Endothelial cell of umbilical vein (primary cell): ENCODE measurements at regions not wholly inside any gene's neighbourhood (a gene's known extent, or its start where the extent isn't known, plus 50 kb on each side); places are given as distances from the start of the nearest gene placed in this dataset.

Source experiments
- BruUV-seq: library from RNA; stranded (reverse); fragments of 400-500 nt; replicated peaks from 2 replicates; lab custom pipeline; 2021; lab: Mats Ljungman, UMichigan
- CTCF ChIA-PET: fragments of 300-600, 350-600 bp; sonication (Branson Sonifier 250); formaldehyde crosslinking; loops from one replicate; lab custom pipeline; 2021; ENCODE audit warnings: antibody characterized with exemption, inconsistent platforms; lab: Charles Lee
- POLR2A ChIA-PET: fragments of 300-600, 350-600 bp; sonication (Branson Sonifier 250); formaldehyde crosslinking; loops from one replicate; lab custom pipeline; 2021; ENCODE audit warnings: antibody characterized with exemption, inconsistent platforms; lab: Charles Lee
- DNase-seq: peaks from one replicate; pipeline ENCODE4 v3.0.0-alpha.2; 2011; ENCODE audit warnings: low read depth, low spot score
- FAIRE-seq: peaks from 2 replicates; lab custom pipeline; 2011; peaks lifted over from hg19 to GRCh38; lab: Jason Lieb, UNC
- H2AFZ ChIP-seq: 2 replicates; pipeline ENCODE4 v1.6.0; 2012; ENCODE audit warnings: low read depth, low read length, control low read depth, inconsistent platforms
- H3K27ac ChIP-seq: 2 replicates; pipeline ENCODE4 v1.5.1; 2011; ENCODE audit warnings: low read depth, mild to moderate bottlenecking, control low read depth, low read length, moderate library complexity; ENCODE audit not compliant: insufficient read depth
- H3K27me3 ChIP-seq, 2 experiments: 2 replicates each; pipeline versions ENCODE4 v1.6.0 to v1.6.1; 2011; ENCODE audit warnings: low read length in 2 of 2, mixed read lengths in 1 of 2; ENCODE audit not compliant: control insufficient read depth in 2 of 2, insufficient read depth in 2 of 2
- H3K36me3 ChIP-seq, 2 experiments: 2 replicates in 1 of 2; 3 replicates in 1 of 2; pipeline ENCODE4 v1.5.1; 2011; ENCODE audit warnings: low read length in 2 of 2, mild to moderate bottlenecking in 1 of 2, moderate library complexity in 1 of 2; ENCODE audit not compliant: control insufficient read depth in 2 of 2, insufficient read depth in 2 of 2; ENCODE audit errors: extremely low read depth in 1 of 2
- H3K4me1 ChIP-seq: 3 replicates; pipeline ENCODE4 v1.5.1; 2011; ENCODE audit warnings: mild to moderate bottlenecking, low read length; ENCODE audit not compliant: control insufficient read depth, insufficient read depth; ENCODE audit errors: extremely low read depth
- H3K4me2 ChIP-seq: 2 replicates; pipeline ENCODE4 v1.6.1; 2011; ENCODE audit warnings: low read length, control low read depth, mixed read lengths; ENCODE audit not compliant: insufficient read depth
- H3K4me3 ChIP-seq, 3 experiments: fragments of 200-600 bp in 1 of 3; sonication (generic), shearing (Covaris generic) in 1 of 3; replicated peaks in 1 of 3; 2 replicates each; pipeline ENCODE4 v1.5.1; 2011 to 2016; ENCODE audit warnings: control low read depth in 3 of 3, low read length in 3 of 3, mild to moderate bottlenecking in 2 of 3, inconsistent platforms in 1 of 3, low read depth in 1 of 3, moderate library complexity in 1 of 3; ENCODE audit not compliant: insufficient read depth in 1 of 3
- H3K79me2 ChIP-seq: 2 replicates; pipeline ENCODE4 v1.6.0; 2012; ENCODE audit warnings: low read length, inconsistent platforms; ENCODE audit not compliant: control insufficient read depth, insufficient read depth
- H3K9ac ChIP-seq: replicated peaks from 2 replicates; pipeline ENCODE3; 2011; ENCODE audit warnings: low read length, control low read depth; ENCODE audit not compliant: insufficient read depth; ENCODE audit errors: extremely low read depth
- H3K9me1 ChIP-seq: replicated peaks from 3 replicates; pipeline ENCODE4 v1.6.0; 2011; ENCODE audit warnings: mild to moderate bottlenecking, low read length; ENCODE audit not compliant: control insufficient read depth, insufficient read depth; ENCODE audit errors: extremely low read depth
- H3K9me3 ChIP-seq: replicated peaks from 2 replicates; pipeline ENCODE4 v1.5.1; 2012; ENCODE audit warnings: low read length, inconsistent platforms; ENCODE audit not compliant: control insufficient read depth, insufficient read depth
- H4K20me1 ChIP-seq: replicated peaks from 2 replicates; pipeline ENCODE3; 2011; ENCODE audit warnings: mild to moderate bottlenecking, low read length; ENCODE audit not compliant: control insufficient read depth, insufficient read depth; ENCODE audit errors: extremely low read depth
- CTCF ChIP-seq, 2 donors: IDR thresholded peaks; 1 replicate in 1 of 2; 2 replicates in 1 of 2; pipeline ENCODE4 v1.5.1; 2011; ENCODE audit warnings: low read length in 2 of 2, mild to moderate bottlenecking in 2 of 2, moderate library complexity in 2 of 2, control low read depth in 1 of 2, inconsistent platforms in 1 of 2, low read depth in 1 of 2; ENCODE audit not compliant: insufficient read depth in 1 of 2; ENCODE audit errors: extremely low read depth in 1 of 2
- EZH2 ChIP-seq: IDR thresholded peaks from 2 replicates; pipeline ENCODE4 v1.6.1; 2012; ENCODE audit warnings: borderline replicate concordance, low read depth, mild to moderate bottlenecking, moderate library complexity, low read length, inconsistent platforms; ENCODE audit not compliant: severe bottlenecking
- FOS ChIP-seq: IDR thresholded peaks from 2 replicates; pipeline ENCODE4 v1.6.1; 2011; ENCODE audit warnings: mild to moderate bottlenecking, low read length, moderate library complexity, borderline replicate concordance; ENCODE audit not compliant: insufficient read depth
- GATA2 ChIP-seq: IDR thresholded peaks from 2 replicates; pipeline ENCODE4 v1.7.0; 2011; ENCODE audit warnings: low read depth, mild to moderate bottlenecking, moderate library complexity, mixed read lengths, low read length; ENCODE audit not compliant: insufficient read length, insufficient read depth
- JUN ChIP-seq: IDR thresholded peaks from 2 replicates; pipeline ENCODE4 v1.6.1; 2011; ENCODE audit warnings: borderline replicate concordance, low read depth; ENCODE audit not compliant: insufficient read length, insufficient read depth
- MAX ChIP-seq: IDR thresholded peaks from 2 replicates; pipeline ENCODE4 v1.6.1; 2011; ENCODE audit not compliant: insufficient read depth, insufficient read length
- MYC ChIP-seq: IDR thresholded peaks from one replicate; pipeline ENCODE4 v1.6.1; 2011; ENCODE audit warnings: mild to moderate bottlenecking, low read depth, low read length
- POLR2A ChIP-seq: IDR thresholded peaks from 2 replicates; pipeline ENCODE4 v1.6.1; 2012; ENCODE audit warnings: low read depth, mild to moderate bottlenecking, control low read depth, low read length
- POLR2AphosphoS5 ChIP-seq: IDR thresholded peaks from 2 replicates; pipeline ENCODE4 v1.6.1; 2012; ENCODE audit warnings: low read depth, mild to moderate bottlenecking, control low read depth, low read length, moderate library complexity; ENCODE audit not compliant: insufficient read depth
- dilution Hi-C: fragments of 300-500 bp; cut with MboI; formaldehyde crosslinking; loops from one replicate; pipeline ENCODE4 v1.15.0; 2019; ENCODE audit warnings: low sequenced_read_pairs; ENCODE audit not compliant: extremely low pct_ligation_motif_present
- intact Hi-C: fragments of 100-400 bp; cut with micrococcal nuclease; formaldehyde crosslinking; loops from one replicate; pipeline ENCODE4 v1.10.0; 2022

- Histone ChIP-seq H3K79me2 (no peaks in the 10 kb centered on the region), H3K9me3 (no peaks in the 10 kb centered on the region), H3K27ac (no peak overlapping the region), H3K9ac (no peak overlapping the region), H3K4me1 (no peaks in the 10 kb centered on the region), H3K36me3 (no peaks in the 10 kb centered on the region), H4K20me1 (no peaks in the 10 kb centered on the region), H2AFZ (no peak overlapping the region), H3K4me2 (no peak overlapping the region), H3K9me1 (no peaks in the 10 kb centered on the region), H3K4me3 (no peak overlapping the region), H3K27me3 (no peaks in the 10 kb centered on the region)
- DNase-seq = no peak
- POLR2A ChIA-PET = no interaction called here
- TF ChIP-seq EZH2 (no peak), JUN (no peak), MAX (no peak), POLR2AphosphoS5 (no peak), CTCF (IDR thresholded peaks at IDR 0.05; ENCODE audit: extremely low read depth in 1 of 2, insufficient read depth in 1 of 2, low read depth in 1 of 2, low read length in 2 of 2) (no peak), FOS (no peak), POLR2A (no peak), GATA2 (no peak), MYC (no peak)
- dilution Hi-C loops = no loop called here
- no TSS peak for BruUV-seq
- intact Hi-C loops = no loop called here
- CTCF ChIA-PET = no interaction called here
- no peak for FAIRE-seq
Measured at GRCh38 chr2:220036431-220036830, 409.0 kb downstream of the SLC4A3 start.
